Astrocyte (in vitro differentiated cells and primary cell): ENCODE measurements at regions not wholly inside any gene's neighbourhood (a gene's known extent, or its start where the extent isn't known, plus 50 kb on each side); places are given as distances from the start of the nearest gene placed in this dataset.

ENCODE experiments used
- DNase-seq: peaks from one replicate; pipeline ENCODE4 v3.0.0-alpha.2; 2010; ENCODE audit warnings: low read depth
- FAIRE-seq: peaks from 2 replicates; lab custom pipeline; 2011; peaks lifted over from hg19 to GRCh38; lab: Jason Lieb, UNC
- H2AFZ ChIP-seq: 2 replicates; pipeline ENCODE4 v1.6.0; 2012; ENCODE audit warnings: low read depth, low read length, inconsistent platforms
- H3K27ac ChIP-seq: 2 replicates; pipeline ENCODE4 v1.5.1; 2011; ENCODE audit warnings: low read depth, low read length, inconsistent platforms
- H3K27me3 ChIP-seq: 2 replicates; pipeline ENCODE4 v1.6.0; 2011; ENCODE audit warnings: low read length, inconsistent platforms; ENCODE audit not compliant: insufficient read depth
- H3K36me3 ChIP-seq: 2 replicates; pipeline ENCODE4 v1.5.1; 2011; ENCODE audit warnings: low read length, inconsistent platforms; ENCODE audit not compliant: insufficient read depth
- H3K4me1 ChIP-seq: 2 replicates; pipeline ENCODE4 v1.5.1; 2011; ENCODE audit warnings: low read length, inconsistent platforms; ENCODE audit not compliant: insufficient read depth
- H3K4me2 ChIP-seq: 2 replicates; pipeline ENCODE4 v1.6.0; 2012; ENCODE audit warnings: low read length, inconsistent platforms
- H3K4me3 ChIP-seq: 2 replicates; pipeline ENCODE4 v1.5.1; 2011; ENCODE audit warnings: low read depth, mild to moderate bottlenecking, low read length, inconsistent platforms; ENCODE audit not compliant: insufficient read depth
- H3K79me2 ChIP-seq: 2 replicates; pipeline ENCODE4 v1.6.0; 2012; ENCODE audit warnings: mild to moderate bottlenecking, low read length, inconsistent platforms; ENCODE audit not compliant: insufficient read depth
- H3K9ac ChIP-seq: 2 replicates; pipeline ENCODE4 v1.6.0; 2012; ENCODE audit warnings: mild to moderate bottlenecking, low read length, inconsistent platforms
- H3K9me3 ChIP-seq: 2 replicates; pipeline ENCODE4 v1.5.1; 2012; ENCODE audit warnings: low read depth, mild to moderate bottlenecking, low read length, inconsistent platforms; ENCODE audit not compliant: insufficient read depth
- H4K20me1 ChIP-seq: 2 replicates; pipeline ENCODE4 v1.6.0; 2012; ENCODE audit warnings: low read length, inconsistent platforms; ENCODE audit not compliant: insufficient read depth
- H3K27ac Mint-ChIP-seq: one replicate; pipeline ENCODE4 v1.8.0; 2021; ENCODE audit warnings: mild to moderate bottlenecking, mixed read lengths; ENCODE audit not compliant: unreplicated experiment
- H3K27me3 Mint-ChIP-seq: one replicate; pipeline ENCODE4 v1.8.0; 2021; ENCODE audit warnings: low read depth, mixed read lengths; ENCODE audit not compliant: unreplicated experiment
- H3K36me3 Mint-ChIP-seq: one replicate; pipeline ENCODE4 v1.8.0; 2021; ENCODE audit warnings: low read depth, mixed read lengths; ENCODE audit not compliant: unreplicated experiment
- H3K4me1 Mint-ChIP-seq: one replicate; pipeline ENCODE4 v1.8.0; 2021; ENCODE audit warnings: low read depth, mixed read lengths; ENCODE audit not compliant: unreplicated experiment
- H3K4me3 Mint-ChIP-seq: one replicate; pipeline ENCODE4 v1.8.0; 2021; ENCODE audit warnings: mild to moderate bottlenecking, moderate library complexity, mixed read lengths; ENCODE audit not compliant: unreplicated experiment
- H3K9me3 Mint-ChIP-seq: one replicate; pipeline ENCODE4 v1.8.0; 2021; ENCODE audit warnings: mild to moderate bottlenecking, mixed read lengths; ENCODE audit not compliant: unreplicated experiment
- CTCF ChIP-seq: IDR thresholded peaks from 2 replicates; pipeline ENCODE4 v1.5.1; 2011; ENCODE audit warnings: low read depth, mild to moderate bottlenecking, inconsistent platforms, low read length, moderate library complexity; ENCODE audit not compliant: insufficient read depth
- EZH2 ChIP-seq: IDR thresholded peaks from 2 replicates; pipeline ENCODE4 v1.6.1; 2012; ENCODE audit warnings: mild to moderate bottlenecking, low read length, inconsistent platforms; ENCODE audit not compliant: insufficient read depth

DNA sequence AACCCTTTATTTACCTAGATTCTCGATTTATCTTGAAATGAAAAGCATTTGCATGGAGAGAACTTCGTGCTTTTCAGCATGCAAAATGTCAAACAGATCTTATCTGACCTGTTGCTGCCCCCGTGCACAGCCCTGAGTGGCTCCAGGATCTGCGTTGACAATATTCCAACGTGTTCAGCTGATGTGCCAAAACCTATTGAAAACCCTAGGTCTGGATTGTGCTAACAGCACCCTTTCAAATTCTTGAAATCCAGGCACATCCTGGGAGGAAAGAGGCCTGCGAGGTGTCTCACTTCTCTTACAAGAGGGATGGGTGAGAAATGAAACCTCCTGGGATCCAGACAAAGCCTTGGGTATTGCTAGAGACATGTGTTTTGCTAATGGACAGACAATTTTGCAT is 231.8 kb downstream of the MAP2K4 start:
- H4K20me1 ChIP-seq: no peaks in the 10 kb centered on the region
- FAIRE-seq (no peak), DNase-seq (no peak)
- H3K36me3 ChIP-seq: no peaks in the 10 kb centered on the region
- H3K4me1 ChIP-seq: no peaks in the 10 kb centered on the region
- TF ChIP-seq CTCF (no peak), EZH2 (no peak)
- Mint-ChIP-seq H3K9me3 (peaks cover 6% of the 10 kb centered on the region), H3K4me3 (no peak overlapping the region), H3K27ac (no peak overlapping the region), H3K27me3 (peaks cover 28% of the 10 kb centered on the region), H3K36me3 (no peaks in the 10 kb centered on the region), H3K4me1 (peaks cover 5% of the 10 kb centered on the region)
- H2AFZ ChIP-seq: no peak overlapping the region
- no peak overlapping the region for H3K4me3 ChIP-seq
- H3K9me3 ChIP-seq: no peaks in the 10 kb centered on the region
- H3K79me2 ChIP-seq: no peaks in the 10 kb centered on the region
- H3K9ac ChIP-seq: no peak overlapping the region
- H3K27me3 ChIP-seq: peaks cover 4% of the 10 kb centered on the region
- H3K4me2 ChIP-seq: no peak overlapping the region
- H3K27ac ChIP-seq: no peak overlapping the region

GRCh38 chr17:12254460-12254859 is 233.8 kb downstream of the MAP2K4 start:
- no peaks in the 10 kb centered on the region for H3K36me3 Mint-ChIP-seq
- Histone ChIP-seq H3K27me3 (peaks cover 4% of the 10 kb centered on the region), H3K4me3 (no peak overlapping the region), H3K36me3 (no peaks in the 10 kb centered on the region), H3K4me1 (no peaks in the 10 kb centered on the region), H3K9ac (no peak overlapping the region), H3K27ac (no peak overlapping the region), H3K4me2 (no peak overlapping the region), H4K20me1 (no peaks in the 10 kb centered on the region), H3K79me2 (no peaks in the 10 kb centered on the region), H3K9me3 (no peaks in the 10 kb centered on the region), H2AFZ (no peak overlapping the region)
- H3K4me1 Mint-ChIP-seq: peaks cover 5% of the 10 kb centered on the region
- peaks cover 26% of the 10 kb centered on the region for H3K27me3 Mint-ChIP-seq
- no peak overlapping the region for H3K27ac Mint-ChIP-seq
- no peak overlapping the region for H3K4me3 Mint-ChIP-seq
- no peak for TF ChIP-seq EZH2
- no peak for TF ChIP-seq CTCF
- H3K9me3 Mint-ChIP-seq: peaks cover 6% of the 10 kb centered on the region
- DNase-seq (no peak), FAIRE-seq (no peak)

GRCh38 chr17:12256380-12256995 is 235.8 kb downstream of the MAP2K4 start:
- Histone ChIP-seq H4K20me1 (no peaks in the 10 kb centered on the region), H3K27ac (no peak overlapping the region), H3K9ac (no peak overlapping the region), H2AFZ (no peak overlapping the region), H3K27me3 (peaks cover 4% of the 10 kb centered on the region), H3K36me3 (no peaks in the 10 kb centered on the region), H3K79me2 (no peaks in the 10 kb centered on the region), H3K4me2 (no peak overlapping the region), H3K4me1 (no peaks in the 10 kb centered on the region), H3K4me3 (no peak overlapping the region), H3K9me3 (no peaks in the 10 kb centered on the region)
- no peak overlapping the region for H3K4me3 Mint-ChIP-seq
- no peak overlapping the region for H3K27ac Mint-ChIP-seq
- FAIRE-seq (no peak), DNase-seq (peak; percentile 23)
- peaks cover 23% of the 10 kb centered on the region for H3K27me3 Mint-ChIP-seq
- H3K9me3 Mint-ChIP-seq: peaks cover 5% of the 10 kb centered on the region
- H3K36me3 Mint-ChIP-seq: no peaks in the 10 kb centered on the region
- peak; percentile 92 for TF ChIP-seq CTCF
- TF ChIP-seq EZH2: no peak
- H3K4me1 Mint-ChIP-seq: peaks cover 5% of the 10 kb centered on the region
